ENCODE measurements at regions not wholly inside any gene's neighbourhood (a gene's known extent, or its start where the extent isn't known, plus 50 kb on each side); places are given as distances from the start of the nearest gene placed in this dataset.

GRCh38 chr3:22886439-22887068, 316.6 kb upstream of the UBE2E2 start:
- no peak for DNase-seq (ENCODE audit: low read depth in 3 of 3)

GRCh38 chr3:22887664-22888291, 315.3 kb upstream of the UBE2E2 start:
- no peak for DNase-seq (ENCODE audit: low read depth in 3 of 3)

- DNase-seq (ENCODE audit: low read depth in 3 of 3): no peak
These were observed 310.0 kb upstream of the UBE2E2 start for GRCh38 chr3:22893101-22893500.

- no peak for DNase-seq (ENCODE audit: low read depth in 3 of 3)
These were observed 309.3 kb upstream of the UBE2E2 start for GRCh38 chr3:22893644-22894325.

GRCh38 chr3:22894865-22895264, 308.3 kb upstream of the UBE2E2 start:
- no peak for DNase-seq (ENCODE audit: low read depth in 3 of 3)

GRCh38 chr3:22895671-22896070, 307.5 kb upstream of the UBE2E2 start:
- DNase-seq (ENCODE audit: low read depth in 3 of 3): no peak

GRCh38 chr3:22898558-22898957, 304.6 kb upstream of the UBE2E2 start:
- DNase-seq (ENCODE audit: low read depth in 3 of 3): no peak

GRCh38 chr3:22899441-22899840, 303.7 kb upstream of the UBE2E2 start:
- DNase-seq (ENCODE audit: low read depth in 3 of 3): no peak

GRCh38 chr3:22900296-22900695, 302.8 kb upstream of the UBE2E2 start:
- DNase-seq (ENCODE audit: low read depth in 3 of 3): no peak

- no peak for DNase-seq (ENCODE audit: low read depth in 3 of 3)
These were observed 301.4 kb upstream of the UBE2E2 start for GRCh38 chr3:22901684-22902083.

GRCh38 chr3:22907161-22907780, 295.9 kb upstream of the UBE2E2 start:
- no peak for DNase-seq (ENCODE audit: low read depth in 3 of 3)

GRCh38 chr3:22907796-22908195, 295.3 kb upstream of the UBE2E2 start:
- no peak for DNase-seq (ENCODE audit: low read depth in 3 of 3)

- DNase-seq (ENCODE audit: low read depth in 3 of 3): no peak
These were observed 294.1 kb upstream of the UBE2E2 start for GRCh38 chr3:22908989-22909507.

GRCh38 chr3:22916933-22917332, 286.2 kb upstream of the UBE2E2 start:
- no peak for DNase-seq (ENCODE audit: low read depth in 3 of 3)

- no peak for DNase-seq (ENCODE audit: low read depth in 3 of 3)
These were observed 283.1 kb upstream of the UBE2E2 start for GRCh38 chr3:22920006-22920405.

GRCh38 chr3:22922317-22922716, 280.8 kb upstream of the UBE2E2 start:
- no peak for DNase-seq (ENCODE audit: low read depth in 3 of 3)

- DNase-seq (ENCODE audit: low read depth in 3 of 3): no peak
These were observed 279.4 kb upstream of the UBE2E2 start for GRCh38 chr3:22923711-22924110.

- DNase-seq (ENCODE audit: low read depth in 3 of 3): no peak
These were observed 274.7 kb upstream of the UBE2E2 start for GRCh38 chr3:22928216-22929110.

- DNase-seq (ENCODE audit: low read depth in 3 of 3): no peak
These were observed 269.9 kb upstream of the UBE2E2 start for GRCh38 chr3:22933051-22933840.

- DNase-seq (ENCODE audit: low read depth in 3 of 3): no peak
These were observed 269.3 kb upstream of the UBE2E2 start for GRCh38 chr3:22933841-22934116.

GRCh38 chr3:22935040-22935439, 268.1 kb upstream of the UBE2E2 start:
- DNase-seq (ENCODE audit: low read depth in 3 of 3): no peak
